ENCODE measurements at regions not wholly inside any gene's neighbourhood (a gene's known extent, or its start where the extent isn't known, plus 50 kb on each side); places are given as distances from the start of the nearest gene placed in this dataset.

DNA sequence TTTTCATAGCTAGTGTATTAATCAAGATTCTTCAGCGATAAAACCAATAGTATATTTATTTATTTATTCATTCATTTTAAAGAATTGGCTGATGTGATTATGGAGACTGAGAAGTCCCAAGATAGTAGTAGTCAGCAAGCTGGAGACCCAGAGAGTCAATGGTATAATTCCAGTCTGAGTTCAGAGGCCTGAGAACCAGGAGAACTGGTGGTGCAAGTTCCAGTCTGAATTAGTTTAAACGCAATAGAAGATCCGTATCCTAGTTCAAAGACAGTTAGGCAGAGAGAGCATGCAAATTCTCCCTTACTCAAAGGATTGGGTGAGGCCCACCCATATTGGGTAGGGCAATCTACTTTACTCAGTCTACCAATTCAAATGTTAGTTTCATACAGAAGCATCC lies 364.2 kb upstream of the RPS23 start (continued):
- TF ChIP-seq, protein P1, sequence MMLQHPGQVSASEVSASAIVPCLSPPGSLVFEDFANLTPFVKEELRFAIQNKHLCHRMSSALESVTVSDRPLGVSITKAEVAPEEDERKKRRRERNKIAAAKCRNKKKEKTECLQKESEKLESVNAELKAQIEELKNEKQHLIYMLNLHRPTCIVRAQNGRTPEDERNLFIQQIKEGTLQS (IDR thresholded peaks at IDR 0.05; ENCODE audit: insufficient read depth, low read depth, low read length), result no peak
- TF ChIP-seq EP300 (IDR thresholded peaks at IDR 0.05; ENCODE audit: borderline replicate concordance in 1 of 2, low read depth in 2 of 2, low read length in 2 of 2), result no peak
- TF ChIP-seq, protein P2, sequence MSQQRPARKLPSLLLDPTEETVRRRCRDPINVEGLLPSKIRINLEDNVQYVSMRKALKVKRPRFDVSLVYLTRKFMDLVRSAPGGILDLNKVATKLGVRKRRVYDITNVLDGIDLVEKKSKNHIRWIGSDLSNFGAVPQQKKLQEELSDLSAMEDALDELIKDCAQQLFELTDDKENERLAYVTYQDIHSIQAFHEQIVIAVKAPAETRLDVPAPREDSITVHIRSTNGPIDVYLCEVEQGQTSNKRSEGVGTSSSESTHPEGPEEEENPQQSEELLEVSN (IDR thresholded peaks at IDR 0.05), result no peak
- no peak for TF ChIP-seq PHF8 (conservative IDR thresholded peaks at IDR 0.05; ENCODE audit: low read depth, low read length)
- no peak for TF ChIP-seq KDM1A (IDR thresholded peaks at IDR 0.05; ENCODE audit: borderline replicate concordance, low read length)
- no peak for TF ChIP-seq CHD1 (IDR thresholded peaks at IDR 0.05; ENCODE audit: low read depth, low read length)

Measured in H1 (cell line).